ENCODE measurements at regions not wholly inside any gene's neighbourhood (a gene's known extent, or its start where the extent isn't known, plus 50 kb on each side); places are given as distances from the start of the nearest gene placed in this dataset.
"Not testable (repeated sequence)": the region's sequence is repeated elsewhere in the genome, so short reads cannot be mapped to it uniquely, and the experiment has no call there.

- no peak for DNase-seq (ENCODE audit: low spot score)
Observed at GRCh38 chr9:22990349-22990748, 543.7 kb downstream of the DMRTA1 start.

GRCh38 chr9:22992780-22993179 lies 546.2 kb downstream of the DMRTA1 start:
- DNase-seq (ENCODE audit: low spot score), result no peak

GRCh38 chr9:22997923-22998322 lies 551.3 kb downstream of the DMRTA1 start:
- DNase-seq (ENCODE audit: low spot score), result no peak

GRCh38 chr9:23005156-23005555 lies 558.5 kb downstream of the DMRTA1 start:
- DNase-seq (ENCODE audit: low spot score), result no peak

DNA sequence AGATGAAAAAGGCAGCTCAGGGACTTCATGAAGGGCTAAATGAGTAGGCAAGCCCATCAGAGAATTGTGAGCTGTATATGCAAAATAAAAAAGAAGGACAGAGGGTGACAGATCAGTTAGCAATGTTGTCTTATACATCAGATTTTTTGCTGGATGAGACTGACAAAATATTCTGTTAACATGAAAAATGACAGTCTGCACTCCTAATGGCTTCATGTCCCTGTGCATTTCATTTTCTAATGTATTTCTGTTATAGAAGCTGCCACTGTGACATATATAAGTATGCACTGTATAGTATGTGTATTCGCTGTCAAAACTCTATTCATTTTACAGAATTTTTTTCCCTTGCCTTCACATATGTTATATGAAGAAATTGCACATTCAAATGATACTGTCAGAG lies 559.5 kb downstream of the DMRTA1 start:
- no peak for DNase-seq (ENCODE audit: low spot score)

GRCh38 chr9:23011669-23012068 lies 565.0 kb downstream of the DMRTA1 start:
- DNase-seq (ENCODE audit: low spot score), result no peak

DNA sequence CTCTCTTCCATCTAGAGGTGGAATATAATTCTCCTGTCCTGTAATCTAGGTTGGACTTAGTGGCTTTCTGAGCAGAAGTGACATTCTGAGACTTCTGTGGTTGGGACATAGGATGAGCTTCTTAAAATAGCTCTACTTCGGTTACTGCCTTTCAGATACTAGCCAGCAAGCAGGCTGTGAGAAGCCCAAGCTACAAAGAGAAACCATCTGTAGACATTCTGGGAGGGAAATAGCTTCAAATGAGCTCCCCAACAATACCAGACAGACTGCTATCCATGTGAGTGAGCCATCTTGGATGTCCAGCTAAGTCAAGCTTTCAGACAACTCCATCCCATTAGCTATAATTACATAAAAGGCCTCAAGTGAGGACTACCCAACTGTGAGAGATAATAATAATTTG lies 568.9 kb downstream of the DMRTA1 start:
- DNase-seq (ENCODE audit: low spot score), result no peak

- no peak for DNase-seq (ENCODE audit: low spot score)
Observed at GRCh38 chr9:23036416-23036815, 589.8 kb downstream of the DMRTA1 start.

DNA sequence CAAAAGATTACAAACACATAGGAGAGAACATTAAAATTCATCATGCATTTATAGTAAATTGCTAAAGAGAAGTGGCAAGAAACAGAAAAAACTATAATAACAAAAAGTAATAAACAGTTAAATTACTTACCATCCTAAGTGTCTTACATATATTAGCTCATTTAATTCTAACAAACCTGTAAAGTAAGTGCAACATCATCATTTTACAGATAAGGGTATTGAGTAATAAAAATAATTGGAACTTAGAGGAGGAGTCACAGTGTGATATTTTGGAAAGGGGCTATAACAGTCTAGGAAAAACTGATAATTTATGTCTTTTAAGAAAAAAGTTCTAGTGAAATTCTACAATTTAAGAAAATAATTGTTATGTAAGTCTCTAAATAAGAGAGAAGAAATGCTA lies 592.8 kb downstream of the DMRTA1 start:
- DNase-seq (ENCODE audit: low spot score), result no peak

GRCh38 chr9:23041466-23041865 lies 594.8 kb downstream of the DMRTA1 start:
- DNase-seq (ENCODE audit: low spot score), result no peak

GRCh38 chr9:23044549-23044948 lies 597.9 kb downstream of the DMRTA1 start:
- DNase-seq (ENCODE audit: low spot score), result no peak

DNA sequence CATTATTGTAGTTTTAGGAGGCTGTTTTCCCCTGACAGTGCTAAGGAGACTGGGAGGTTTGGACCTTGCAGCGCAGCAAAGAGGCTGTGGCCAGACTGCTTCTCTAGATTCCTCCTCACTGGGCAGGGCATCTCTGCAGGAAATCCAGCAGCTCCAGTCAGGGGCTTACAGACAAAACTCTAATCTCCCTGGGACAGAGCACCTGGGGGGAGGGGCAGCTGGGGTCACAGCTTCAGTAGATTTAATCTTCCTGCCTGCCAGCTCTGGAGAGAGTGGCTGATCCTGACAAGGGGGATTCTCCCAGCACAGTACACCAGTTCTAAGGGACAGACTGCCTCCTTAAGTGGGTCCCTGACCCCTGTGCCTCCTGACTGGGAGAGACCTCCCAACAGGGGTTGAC lies 599.4 kb downstream of the DMRTA1 start:
- not testable (repeated sequence) for DNase-seq (ENCODE audit: low spot score)

DNA sequence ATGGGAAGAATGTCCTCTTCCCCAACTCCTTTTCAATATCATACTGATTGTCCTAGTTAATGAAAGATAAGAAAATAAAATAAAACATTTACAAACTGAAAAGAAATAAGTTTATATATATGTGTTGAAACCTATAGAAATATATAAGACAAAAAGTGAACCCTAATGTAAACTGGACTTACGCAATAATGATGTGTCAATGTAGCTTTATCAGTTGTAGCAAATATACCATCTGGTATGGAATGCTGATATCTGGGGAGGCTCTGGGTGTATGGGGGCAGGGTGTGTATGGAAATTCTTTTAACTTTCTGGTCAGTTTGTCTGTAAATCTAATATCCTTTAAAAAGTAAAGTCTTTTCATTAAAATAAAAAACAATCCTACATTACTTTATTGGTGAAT lies 603.9 kb downstream of the DMRTA1 start:
- DNase-seq (ENCODE audit: low spot score), result no peak

DNA sequence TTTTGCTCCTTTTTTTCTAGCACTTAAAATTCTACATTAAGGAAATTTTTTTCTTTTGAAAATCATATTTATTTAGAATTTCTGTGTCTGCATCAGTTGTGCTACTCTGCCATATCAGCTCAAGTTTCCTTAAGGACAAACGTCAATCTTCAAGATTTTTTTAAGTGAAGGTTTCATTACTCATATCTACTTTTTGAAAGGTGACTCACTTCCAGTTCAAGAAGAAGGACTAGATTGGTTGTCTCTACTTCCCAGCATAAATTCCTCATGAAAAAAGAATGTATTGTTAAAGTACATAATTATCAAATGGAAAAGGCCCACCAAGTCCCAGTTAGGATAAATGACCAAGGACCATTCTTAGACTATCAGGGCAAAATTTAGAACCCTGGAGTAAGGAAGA lies 626.5 kb downstream of the DMRTA1 start:
- no peak for DNase-seq (ENCODE audit: low spot score)

DNA sequence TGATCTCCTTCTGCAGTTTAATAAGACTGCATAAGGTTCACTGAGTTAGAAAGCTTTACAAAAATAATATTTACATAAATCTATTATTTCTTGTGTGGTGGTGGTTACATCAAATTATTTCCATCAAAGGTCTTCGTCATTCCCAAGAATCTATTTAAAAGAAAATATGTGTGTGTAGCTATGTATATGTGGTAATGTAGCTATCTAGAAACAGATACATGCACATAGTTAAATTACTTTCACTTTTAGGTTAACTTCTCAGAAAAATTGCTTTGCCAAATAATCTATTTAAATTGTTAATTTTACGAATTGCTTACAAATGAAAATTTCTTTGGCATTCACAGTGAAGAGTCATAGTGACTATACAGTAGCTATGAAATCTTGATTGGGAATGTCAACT lies 633.2 kb downstream of the DMRTA1 start:
- DNase-seq (ENCODE audit: low spot score), result no peak

DNA sequence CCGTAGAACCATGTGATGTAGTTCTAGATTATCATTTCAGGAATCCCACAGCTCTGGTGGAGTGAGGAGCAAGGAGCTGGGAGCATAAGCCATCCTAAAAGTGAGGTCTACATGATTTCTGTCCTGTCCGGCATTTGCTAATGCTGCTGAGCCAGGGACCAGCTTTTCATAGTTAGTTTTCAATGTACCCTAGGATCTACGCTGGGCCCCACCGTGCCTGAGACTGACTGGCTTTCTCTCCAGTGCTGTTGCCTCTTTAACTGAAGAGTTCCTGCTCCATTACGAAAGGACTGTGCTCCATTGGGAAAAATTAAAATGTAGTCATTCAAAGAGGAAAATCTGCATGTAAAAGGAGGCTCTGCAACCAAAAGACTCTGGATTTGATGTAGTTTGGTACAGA lies 634.8 kb downstream of the DMRTA1 start:
- no peak for DNase-seq (ENCODE audit: low spot score)

DNA sequence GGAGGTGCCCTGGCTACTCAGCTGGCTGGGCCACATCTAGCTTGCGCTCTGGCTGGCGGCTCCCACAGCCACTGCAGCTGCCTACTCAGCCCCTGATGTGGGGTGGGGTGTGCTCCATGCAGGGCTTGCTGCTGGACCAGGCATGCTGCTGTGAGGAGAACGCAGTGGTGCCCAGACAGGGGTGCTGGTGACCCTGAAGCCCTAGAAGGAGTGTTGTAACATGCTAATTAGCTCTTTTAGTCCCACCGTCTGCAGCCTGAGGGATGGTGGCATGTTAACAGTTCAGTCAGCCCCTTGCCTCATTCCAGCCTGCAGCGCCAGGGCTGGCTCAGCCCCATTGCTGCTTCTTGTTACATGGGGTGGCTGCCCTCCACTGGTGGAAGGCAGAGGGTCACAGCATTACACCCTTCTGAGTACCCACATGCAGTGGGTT lies 642.3 kb downstream of the DMRTA1 start:
- no peak for DNase-seq (ENCODE audit: low spot score)

GRCh38 chr9:23117616-23118015 lies 671.0 kb downstream of the DMRTA1 start:
- DNase-seq (ENCODE audit: low spot score), result no peak

GRCh38 chr9:23120630-23121029 lies 674.0 kb downstream of the DMRTA1 start:
- no peak for DNase-seq (ENCODE audit: low spot score)

GRCh38 chr9:23123048-23123632 lies 676.5 kb downstream of the DMRTA1 start:
- no peak for DNase-seq (ENCODE audit: low spot score)

DNA sequence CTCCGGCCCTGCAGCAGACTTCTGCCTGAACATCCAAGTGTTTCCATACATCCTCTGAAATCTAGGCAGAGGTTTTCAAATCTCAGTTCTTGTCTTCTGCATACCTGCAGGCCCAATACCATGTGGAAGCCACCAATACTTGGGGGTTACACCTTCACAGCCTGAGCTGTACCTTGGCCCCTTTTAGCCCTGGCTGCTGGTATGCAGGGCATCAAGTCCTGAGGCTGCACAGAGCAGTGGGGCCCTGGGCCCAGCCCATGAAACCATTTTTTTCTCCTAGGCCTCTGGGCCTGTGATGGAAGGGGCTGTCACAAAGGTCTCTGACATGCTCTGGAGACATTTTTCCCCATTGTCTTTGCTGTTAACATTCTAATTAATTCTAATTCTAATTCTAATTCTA lies 680.6 kb downstream of the ELAVL2 start:
- no peak for DNase-seq (ENCODE audit: low spot score)

DNA sequence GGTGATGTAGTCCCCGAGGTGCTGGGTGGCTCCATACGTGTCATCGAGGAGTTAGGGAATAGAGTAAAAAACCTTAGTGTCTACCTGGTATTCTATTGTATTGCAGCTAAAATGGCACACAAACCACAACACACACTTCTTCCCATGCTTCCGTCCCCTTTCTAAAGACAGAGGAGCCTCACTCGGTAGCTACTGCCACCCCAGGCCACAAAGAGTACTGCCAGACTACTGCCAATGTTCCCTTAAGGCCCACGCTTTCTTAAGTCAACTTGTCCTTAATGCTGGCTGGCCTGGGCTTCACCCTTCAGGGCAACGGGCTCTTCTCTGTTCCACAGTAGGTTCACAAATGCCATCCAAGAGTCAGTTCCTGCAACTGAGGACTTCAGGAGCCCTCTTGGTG lies 673.0 kb downstream of the ELAVL2 start:
- no peak for DNase-seq (ENCODE audit: low spot score)

DNA sequence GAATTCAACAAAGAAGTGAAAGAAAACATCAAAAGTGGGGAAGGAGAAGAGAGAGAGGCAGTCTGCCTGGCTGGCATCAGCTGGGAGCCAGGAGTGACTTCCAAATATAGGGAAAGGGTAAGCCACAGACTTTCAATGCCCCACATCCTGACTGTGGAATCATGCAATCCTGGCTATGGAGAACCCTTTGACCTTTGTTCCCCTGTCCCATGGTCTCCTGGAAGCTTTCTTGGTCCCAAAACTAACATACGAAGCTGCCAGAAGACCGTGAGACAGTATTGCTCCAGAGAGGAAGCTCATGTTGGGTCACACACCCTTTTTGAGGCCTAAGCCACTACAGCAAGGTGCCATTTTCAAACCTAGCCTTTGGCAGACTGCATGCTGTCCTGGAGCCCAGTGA lies 665.5 kb downstream of the ELAVL2 start:
- no peak for DNase-seq (ENCODE audit: low spot score)

DNA sequence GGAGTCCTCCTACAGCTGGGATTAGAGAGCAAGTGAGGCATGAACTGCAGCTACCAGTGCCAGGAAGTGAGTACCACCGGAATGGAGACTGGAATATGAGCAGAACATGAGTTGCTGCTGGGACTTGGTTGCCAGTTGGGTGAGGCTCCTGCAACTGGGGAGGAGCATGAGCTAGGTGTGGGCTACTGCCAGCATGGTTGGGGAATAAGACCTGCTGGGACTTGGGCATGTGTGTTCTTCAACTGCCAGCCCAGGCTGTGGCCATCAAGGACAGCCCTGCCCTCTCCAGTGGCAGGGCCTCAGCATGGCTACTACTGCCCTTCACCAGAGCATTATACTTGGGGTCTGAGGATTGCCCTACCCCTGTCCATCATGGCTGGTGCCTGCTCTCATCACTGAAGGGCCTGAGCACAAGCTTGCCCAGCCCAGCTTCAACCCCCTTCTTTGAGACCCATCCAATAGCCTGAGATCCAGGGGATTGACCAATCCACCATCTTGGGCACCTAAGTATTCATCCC lies 665.0 kb downstream of the ELAVL2 start:
- no peak for DNase-seq (ENCODE audit: low spot score)
